ENCODE measurements at regions not wholly inside any gene's neighbourhood (a gene's known extent, or its start where the extent isn't known, plus 50 kb on each side); places are given as distances from the start of the nearest gene placed in this dataset.
A peak's percentile ranks its signal among the peaks of the same experiment; 100 is the strongest.
"Not testable (repeated sequence)": the region's sequence is repeated elsewhere in the genome, so short reads cannot be mapped to it uniquely, and the experiment has no call there.

DNA sequence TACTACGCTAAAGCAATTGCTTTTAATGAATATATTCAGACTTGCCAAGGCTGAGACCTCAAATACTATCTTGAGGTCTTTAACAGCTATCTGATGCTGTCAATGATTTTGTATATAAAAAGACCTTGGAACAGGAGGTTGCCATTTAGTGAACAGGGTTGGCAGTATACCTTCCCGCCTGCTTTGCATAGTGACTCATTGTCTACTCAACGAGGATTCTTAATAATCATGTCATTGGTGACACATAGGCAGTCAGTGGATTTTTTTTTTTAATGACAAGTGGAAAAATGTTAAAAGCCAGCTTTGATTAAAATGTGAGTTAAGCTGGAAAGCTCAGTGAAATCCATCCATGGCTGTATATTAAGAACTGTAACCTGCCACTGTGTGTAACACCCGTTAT, 164.0 kb downstream of the ASMT start:
- DNase-seq (ENCODE audit: low spot score), result no peak

DNA sequence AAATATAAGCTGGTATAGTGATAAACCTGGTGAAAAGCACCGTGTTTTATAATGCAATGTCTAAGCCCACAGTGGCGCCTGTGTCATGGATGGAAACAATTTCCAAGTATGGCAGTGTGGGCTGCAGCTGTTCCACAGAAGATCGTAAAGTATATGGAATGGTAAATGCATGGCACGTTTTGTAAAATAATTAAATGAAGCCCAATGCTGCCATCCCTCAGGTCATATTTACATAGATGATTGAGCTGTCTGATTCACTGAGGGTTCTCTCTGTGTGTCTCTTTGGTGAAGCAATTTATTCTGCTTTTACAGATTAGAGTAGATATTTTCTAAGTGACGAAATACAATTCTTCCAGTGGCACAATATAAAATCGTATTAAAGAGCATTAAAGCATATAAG, 164.8 kb downstream of the ASMT start:
- no peak for DNase-seq (ENCODE audit: low spot score)

DNA sequence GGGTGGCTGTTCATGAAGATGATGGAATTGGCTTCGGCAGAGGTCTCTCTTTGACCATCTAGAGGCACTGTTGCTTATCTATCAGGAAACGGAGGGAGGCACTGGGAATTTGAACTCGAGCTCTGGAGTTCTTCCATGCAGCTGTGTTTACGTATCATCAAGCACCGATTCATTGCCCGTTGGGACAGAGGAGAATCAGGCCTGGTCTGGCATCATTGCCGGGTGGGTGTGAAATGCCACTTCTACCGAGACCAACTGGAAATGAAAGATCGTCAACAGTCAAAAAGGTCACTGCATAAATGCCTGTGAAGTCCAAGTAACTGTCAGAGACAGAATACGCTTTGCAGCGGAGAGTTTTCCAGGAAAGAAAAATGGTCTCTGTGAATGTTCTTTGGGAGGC, 166.9 kb downstream of the ASMT start:
- DNase-seq (ENCODE audit: low spot score), result no peak

DNA sequence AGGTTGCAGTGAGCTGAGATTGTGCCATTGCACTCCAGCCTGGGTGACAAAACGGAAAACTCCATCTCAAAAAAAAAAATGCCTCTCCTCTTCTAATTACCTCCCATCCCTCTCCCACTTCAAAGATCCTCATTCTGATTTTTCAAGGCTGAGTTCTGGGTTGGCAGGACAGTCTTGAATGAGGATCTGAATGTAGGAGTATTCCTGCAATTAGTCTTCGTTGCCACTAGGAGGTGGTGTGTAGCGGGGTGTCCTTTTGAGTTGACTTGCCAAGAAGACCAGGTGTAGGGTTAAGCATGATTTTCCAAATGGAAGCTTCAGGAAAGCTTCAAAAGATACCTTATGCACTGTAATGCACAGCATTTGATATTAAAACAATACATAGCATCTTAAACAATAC, 169.9 kb downstream of the ASMT start:
- DNase-seq (ENCODE audit: low spot score), result no peak

DNA sequence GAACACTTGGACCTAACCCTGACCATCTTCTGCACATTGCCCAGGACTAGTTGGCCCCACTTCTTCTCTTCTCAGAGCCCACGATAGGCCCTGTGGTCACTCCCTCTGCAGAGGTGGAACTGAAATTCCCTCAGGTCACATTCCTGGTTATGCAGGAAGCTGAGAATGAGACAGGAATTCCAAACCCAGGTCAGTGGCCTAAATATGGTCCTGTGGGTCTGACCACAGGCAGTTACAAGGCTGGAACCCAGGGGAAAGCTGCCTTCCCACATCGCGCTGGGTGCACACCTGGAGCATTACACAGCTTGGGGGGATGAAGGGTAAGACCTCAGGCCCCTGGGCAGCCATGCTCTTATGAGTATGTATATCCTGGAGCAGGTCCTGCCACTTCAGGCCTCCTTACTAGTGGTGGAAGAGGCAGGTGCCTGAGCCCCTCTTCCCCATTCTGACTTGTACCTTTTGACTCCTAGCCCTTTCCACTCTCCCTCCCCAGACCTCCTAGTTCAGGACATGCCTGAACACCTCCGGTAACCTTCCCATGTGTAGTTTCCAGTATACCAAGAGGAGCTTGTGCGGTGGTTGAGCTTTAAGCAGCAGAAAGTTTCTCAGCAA, 173.5 kb downstream of the ASMT start:
- no peak for DNase-seq (ENCODE audit: low spot score)

DNA sequence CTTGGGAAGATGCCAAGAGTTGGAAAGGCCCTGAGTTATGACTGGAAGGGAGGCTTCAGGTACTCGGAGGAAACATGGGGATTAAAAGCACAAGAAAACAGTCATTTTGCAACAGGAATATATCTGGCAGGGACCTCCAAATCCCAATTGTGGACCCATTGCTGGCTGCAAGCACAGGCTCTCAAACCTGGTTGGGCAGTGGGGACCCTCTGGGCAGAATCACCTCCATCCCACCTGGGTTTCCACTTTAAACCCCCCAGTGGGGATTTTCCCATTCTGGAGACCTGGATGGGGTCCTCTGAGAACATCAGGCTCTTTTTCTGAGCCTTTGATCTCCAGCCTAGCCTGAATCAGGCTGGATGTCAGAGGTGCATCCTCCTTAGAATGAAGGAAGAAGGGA, 177.8 kb downstream of the ASMT start:
- DNase-seq (ENCODE audit: low spot score), result no peak

DNA sequence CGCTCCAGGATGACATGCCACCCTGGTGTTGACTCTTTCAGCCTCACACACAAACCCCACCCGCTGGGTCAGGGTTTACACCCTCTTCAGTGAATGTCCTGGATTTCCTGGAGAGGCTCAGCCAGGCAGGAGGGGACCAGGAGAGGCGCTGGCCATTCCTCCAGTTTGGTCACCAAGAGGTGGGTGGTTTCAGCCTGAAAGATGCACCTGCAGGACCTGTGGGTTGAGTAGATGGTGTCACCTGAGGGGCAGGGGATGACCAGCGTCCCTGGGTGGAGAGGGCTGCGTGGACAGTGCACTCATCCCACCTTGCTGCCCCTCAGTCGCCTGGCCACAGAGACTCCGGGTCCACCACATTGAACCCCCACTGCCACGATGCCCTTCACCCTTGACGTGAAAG, 179.7 kb downstream of the ASMT start:
- no peak for DNase-seq (ENCODE audit: low spot score)

DNA sequence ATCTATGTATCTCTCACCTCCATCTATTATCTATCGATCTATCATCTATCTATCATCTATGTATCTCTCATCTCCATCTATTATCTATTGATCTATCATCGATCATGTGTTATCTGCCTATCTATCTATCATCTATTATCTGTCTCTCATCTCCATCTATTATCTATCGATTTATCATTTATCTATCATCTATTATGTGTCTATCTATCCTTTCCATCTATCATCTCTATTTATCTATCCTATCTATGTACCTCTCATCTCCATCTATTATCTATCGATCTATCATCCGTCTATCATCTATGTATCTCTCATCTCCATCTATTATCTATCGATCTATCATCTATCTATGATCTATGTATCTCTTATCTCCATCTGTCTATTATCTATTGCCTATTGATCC, 188.1 kb downstream of the ASMT start:
- DNase-seq (ENCODE audit: low spot score), result no peak

DNA sequence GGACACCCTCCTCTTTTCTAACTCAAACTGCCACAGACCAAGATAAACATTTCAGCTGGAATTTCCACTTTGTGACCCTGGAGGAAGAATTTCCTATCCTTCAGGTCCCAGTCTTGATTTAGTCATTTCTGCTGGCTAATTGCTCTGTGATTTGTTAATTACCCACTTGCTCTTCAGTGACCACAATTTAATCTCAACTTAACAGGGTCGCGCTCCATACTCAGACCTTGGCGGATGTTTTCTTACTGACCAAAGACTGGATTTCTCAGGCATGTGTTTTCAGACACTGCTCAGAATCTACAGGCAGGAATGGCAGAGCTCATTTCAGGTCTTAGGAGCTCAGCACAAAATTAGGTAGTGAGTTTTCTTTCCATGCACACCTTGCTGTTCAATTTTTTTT, 188.9 kb downstream of the ASMT start:
- no peak for DNase-seq (ENCODE audit: low spot score)

DNA sequence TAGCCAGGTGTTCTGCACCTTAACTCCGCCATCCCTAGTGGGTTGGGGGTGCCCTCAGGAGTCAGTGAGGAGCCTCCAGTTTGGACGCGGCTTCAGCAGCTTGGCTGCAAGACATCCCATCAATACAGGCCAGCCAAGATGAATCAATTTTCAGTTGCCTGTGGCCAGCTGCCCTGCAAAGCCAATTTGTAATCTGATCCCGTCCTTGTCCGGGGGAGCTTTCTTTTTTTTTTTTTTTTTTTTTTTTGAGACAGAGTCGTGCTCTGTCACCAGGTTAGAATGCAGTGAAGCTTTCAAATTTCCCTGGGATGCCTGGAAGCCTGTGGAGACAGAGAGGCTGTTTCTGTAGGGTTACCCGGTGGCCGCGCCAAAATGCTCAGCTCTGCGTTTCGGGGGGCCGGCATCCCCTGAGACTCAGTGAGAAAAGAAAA, 192.5 kb downstream of the ASMT start:
- peak; percentile 16 for DNase-seq (ENCODE audit: low spot score)

DNA sequence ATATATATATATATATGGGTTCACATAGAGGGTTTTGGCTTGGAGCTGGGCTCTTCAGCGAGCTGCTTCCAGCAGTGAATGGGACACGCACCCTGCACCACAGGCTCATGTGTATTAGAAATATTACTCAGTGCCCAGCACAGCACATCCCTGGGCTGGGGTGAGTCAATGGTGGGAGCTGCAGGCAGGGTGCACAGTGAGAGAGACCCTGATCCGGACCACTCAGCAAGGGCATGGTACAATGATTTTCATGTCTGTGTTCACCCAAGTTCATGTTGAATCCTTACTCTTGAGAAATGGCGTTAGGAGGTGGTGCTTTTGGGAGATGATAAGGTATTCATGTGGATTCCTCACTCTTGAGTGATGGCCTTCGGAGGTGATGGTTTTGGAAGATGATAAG, 194.7 kb downstream of the ASMT start:
- no peak for DNase-seq (ENCODE audit: low spot score)

DNA sequence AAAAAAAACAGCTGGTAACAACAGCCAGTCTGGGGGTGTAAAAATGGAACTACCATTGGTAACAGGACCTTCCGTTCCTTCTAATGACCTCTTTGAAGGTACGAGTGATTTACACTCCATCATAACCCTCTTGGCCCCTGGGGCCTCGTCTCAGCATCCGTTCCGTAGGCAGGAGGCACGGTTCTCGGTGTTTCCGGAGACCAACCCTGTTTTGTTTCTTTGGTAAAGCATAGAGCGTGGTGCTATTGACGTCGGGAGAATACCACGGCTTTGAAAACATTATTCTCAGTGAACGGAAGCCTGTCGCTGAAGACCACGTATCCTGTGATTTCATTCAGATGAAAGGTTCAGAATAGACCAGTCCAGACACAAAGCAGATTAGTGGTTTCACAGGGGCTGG, 198.9 kb downstream of the ASMT start:
- no peak for DNase-seq (ENCODE audit: low spot score)

DNA sequence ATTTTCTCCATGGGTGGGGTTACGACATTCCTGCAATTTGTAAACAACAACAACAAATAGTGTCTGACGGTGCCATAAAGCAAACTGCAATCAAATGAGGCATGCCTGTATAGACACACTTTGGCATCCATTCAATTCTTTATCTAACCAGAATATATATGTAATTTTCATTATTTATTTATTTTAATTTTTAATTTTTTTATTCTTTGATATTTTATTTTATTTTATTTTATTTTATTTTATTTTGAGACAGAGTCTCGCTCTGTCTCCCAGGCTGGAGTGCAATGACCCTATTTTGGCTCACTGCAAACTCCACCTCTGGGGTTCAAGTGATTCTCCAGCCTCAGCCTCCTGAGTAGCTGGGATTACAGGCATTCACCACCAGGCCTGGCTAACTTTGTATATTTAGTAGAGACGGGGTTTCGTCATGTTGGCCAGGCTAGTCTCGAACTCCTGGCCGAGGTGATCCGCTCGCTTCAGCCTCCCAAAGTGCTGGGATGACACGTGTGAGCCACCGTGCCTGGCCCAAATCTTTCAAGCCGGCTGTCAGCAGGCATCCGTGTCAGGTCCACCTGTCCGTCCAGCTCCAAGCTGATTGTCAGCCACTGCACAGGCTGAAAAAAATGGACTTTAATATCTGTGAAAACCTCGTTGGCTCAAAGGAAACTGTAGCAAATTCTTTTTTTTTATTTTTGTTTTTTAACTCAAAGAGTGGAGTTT, 200.8 kb downstream of the ASMT start:
- no peak for DNase-seq (ENCODE audit: low spot score)

DNA sequence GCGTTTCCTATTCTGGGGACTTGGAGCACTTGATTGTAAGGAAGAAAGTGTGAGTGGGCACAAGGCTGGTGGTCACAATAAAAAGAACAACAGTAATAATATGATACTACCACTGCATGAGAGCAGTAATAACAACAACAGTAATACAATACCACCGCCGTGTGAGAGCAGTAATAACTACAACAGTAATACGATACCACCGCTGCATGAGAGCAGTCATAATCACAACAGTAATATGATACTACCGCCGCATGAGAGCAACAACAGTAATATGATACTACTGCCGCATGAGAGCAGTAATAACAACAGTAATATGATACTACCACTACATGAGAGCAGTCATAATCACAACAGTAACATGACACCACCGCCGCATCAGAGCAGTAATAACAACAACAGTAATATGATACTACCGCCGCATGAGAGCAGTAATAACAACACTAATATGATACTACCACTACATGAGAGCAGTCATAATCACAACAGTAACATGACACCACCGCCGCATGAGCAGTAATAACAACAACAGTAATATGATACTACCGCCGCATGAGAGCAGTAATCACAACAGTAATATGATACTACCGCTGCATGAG, 201.6 kb downstream of the ASMT start:
- DNase-seq (ENCODE audit: low spot score), result not testable (repeated sequence)

DNA sequence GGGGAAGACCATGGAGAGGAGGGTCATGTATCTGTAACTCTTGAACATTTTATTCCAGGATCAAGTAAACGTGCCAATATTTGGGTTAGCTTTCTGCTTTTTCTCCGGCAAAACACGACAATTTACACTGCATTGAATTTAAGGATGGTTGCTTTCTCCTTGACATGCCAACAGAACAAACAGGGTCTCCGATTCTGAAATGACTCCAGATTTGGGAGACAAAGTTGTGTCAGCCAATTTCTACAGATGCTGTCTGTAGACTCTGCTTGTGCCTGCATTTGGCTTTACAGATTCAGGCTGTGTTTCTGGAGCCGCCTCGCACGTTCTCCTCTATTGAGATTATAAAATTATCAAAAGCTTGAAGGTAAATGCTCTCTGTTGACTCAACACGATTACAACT, 207.0 kb downstream of the ASMT start:
- DNase-seq (ENCODE audit: low spot score), result no peak

DNA sequence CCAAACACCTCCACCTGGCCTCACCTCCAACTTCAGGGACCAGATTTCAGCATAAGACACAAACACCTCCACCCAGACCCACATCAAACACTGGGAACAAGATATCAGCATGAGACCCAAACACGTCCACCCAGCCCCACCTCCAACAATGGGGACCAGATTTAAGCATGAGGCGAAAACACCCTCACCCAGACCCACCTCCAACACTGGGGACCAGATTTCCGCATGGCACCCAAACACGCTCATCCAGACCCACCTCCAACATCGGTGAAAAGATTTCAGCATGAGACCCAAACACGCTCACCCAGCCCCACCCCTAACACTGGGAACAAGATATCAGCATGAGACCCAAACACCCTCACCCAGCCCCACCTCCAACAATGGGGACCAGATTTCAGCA, 210.0 kb downstream of the ASMT start:
- DNase-seq (ENCODE audit: low spot score), result no peak

DNA sequence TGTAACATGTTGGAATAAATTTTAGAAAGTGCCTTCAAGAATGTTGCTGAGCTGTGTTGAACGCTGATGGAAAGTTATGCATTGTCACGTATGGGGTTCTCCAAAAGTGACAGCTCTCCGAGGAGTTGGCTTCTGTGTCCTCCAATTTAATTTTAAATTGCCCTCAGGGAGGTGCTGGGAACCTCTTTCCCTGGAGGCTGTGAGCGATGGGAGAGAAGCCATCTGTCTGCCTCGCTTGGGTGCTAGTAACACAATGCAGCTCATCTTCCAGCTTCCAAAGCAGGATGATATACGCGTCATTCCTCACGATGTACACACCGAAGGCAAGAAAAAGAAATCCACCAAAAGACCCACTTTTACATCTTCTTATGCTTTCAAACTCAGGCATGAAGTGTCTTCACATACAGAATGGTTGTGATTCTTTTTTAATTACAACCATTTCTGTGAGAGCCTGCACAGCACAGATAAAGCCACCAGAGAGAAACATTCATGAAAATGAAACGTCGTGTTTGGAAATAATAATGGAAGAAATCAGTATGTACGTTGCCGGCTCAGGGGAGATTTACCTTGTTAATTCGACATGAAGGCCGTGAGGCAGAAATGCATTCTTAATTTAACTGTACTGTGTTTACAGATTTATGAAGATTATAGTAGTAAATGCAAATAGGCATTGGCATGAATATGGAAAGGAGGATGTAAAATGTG, 218.9 kb downstream of the ASMT start:
- no peak for DNase-seq (ENCODE audit: low spot score)

DNA sequence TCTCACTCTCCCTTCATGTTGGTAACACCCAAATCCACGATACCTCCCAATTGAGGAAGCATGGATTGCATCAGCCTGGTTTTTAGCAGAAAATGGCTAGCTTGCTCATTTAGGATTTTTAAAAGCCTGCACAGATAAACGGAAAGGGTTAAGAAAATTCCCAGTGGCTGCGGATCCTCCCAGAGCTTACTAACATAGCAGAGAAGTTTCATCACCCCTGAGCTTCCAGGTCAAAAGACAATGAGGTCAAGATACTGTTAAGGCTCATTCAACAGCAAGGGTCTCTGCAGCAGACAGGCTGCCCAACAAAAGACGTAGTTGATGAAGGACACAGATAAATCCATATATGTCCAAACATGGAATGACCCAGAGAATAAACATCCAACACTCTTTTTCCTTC, 220.2 kb downstream of the ASMT start:
- no peak for DNase-seq (ENCODE audit: low spot score)

DNA sequence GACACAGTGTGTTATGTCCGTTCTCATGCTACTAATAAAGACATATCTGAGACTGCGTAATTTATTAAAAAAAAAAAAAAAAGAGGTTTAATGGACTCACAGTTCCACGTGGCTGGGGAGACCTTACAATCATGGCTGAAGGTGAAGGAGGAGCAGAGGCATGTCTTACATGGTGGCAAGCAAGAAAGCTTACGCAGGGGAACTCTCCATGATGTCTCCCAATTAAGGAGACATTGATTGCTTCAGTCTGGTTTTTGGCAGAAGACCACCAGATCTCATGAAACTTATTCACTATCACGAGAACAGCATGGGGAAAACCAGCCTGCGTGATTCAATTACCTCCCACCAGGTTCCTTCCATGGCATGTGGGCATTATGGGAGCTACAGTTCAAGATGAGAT, 221.8 kb downstream of the ASMT start:
- DNase-seq (ENCODE audit: low spot score), result no peak

DNA sequence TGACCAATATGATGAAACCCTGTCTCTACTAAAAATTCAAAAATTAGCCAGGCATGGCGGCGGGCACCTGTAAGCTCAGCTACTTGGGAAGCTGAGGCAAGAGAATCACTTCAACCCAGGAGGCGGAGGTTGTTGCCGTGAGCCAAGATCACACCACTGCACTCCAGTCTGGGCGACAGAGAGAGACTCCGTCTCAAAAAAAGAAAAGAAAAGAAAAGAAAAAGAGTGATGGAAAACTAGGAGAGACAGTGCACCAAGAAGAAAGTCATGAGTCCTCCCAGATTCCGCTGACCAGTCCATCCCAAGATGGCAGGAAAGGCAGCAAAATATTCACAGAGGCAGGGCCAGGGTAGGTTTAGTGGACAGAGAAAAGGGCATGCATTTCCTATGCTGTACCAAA, 226.9 kb downstream of the ASMT start:
- no peak for DNase-seq (ENCODE audit: low spot score)

DNA sequence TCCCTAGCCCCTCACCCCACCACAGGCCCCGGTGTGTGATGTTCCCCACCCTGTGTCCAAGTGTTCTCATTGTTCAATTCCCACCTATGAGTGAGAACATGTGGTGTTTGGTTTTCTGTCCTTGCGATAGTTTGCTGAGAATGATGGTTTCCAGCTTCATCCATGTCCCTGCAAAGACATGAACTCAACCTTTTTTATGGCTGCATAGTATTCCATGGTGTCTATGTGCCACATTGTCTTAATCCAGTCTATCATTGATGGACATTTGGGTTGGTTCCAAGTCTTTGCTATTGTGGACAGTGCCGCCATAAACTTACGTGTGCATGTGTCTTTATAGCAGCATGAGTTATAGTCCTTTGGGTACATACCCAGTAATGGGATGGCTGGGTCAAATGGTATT, 232.1 kb downstream of the ASMT start:
- not testable (repeated sequence) for DNase-seq (ENCODE audit: low spot score)

DNA sequence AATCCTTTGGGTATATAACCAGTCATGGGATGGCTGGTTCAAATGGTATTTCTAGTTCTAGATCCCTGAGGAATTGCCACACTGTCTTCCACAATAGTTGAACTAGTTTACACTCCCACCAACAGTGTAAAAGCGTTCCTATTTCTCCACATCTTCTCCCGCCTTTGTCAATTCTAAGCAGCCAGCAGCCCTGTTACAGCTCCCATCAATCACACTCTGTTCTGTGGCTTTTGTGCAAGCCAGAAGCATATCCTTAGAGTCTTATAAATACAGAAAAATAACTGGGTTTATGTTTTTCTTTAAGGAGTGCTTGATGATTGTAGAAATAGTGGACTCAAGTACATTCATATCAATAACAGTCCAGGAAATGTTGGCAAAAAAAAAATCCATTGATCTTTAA, 232.9 kb downstream of the ASMT start:
- DNase-seq (ENCODE audit: low spot score), result not testable (repeated sequence)

DNA sequence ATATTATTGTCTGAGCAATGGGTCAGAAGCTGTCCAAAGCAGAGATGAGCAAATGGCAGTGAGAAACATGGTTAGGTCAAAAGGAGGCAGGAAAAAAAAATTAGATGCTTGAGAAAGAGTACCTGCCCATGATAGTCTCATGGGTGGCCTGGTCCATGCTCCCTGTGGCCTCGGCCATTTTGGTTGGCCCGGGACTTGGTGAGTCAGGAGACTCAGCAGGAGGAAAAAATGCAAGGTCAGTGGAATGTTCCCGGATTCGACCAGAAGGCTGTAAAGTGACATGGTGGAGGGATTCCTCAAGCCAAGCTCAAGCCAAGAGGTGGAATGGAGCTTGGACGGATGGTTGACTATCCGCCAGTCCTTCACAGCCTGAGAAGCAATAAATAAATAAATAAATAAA, 236.7 kb downstream of the ASMT start:
- DNase-seq (ENCODE audit: low spot score), result no peak
